Keratinocyte (primary cell): ENCODE measurements at regions not wholly inside any gene's neighbourhood (a gene's known extent, or its start where the extent isn't known, plus 50 kb on each side); places are given as distances from the start of the nearest gene placed in this dataset.

Source experiments
- DNase-seq: peaks from one replicate; pipeline ENCODE4 v3.0.0-alpha.2; 2011; ENCODE audit warnings: low read depth, missing footprints, low spot score
- FAIRE-seq: peaks from 2 replicates; lab custom pipeline; 2011; peaks lifted over from hg19 to GRCh38; lab: Jason Lieb, UNC
- H2AFZ ChIP-seq: 2 replicates; pipeline ENCODE4 v1.6.0; 2012; ENCODE audit warnings: low read length, control low read depth, inconsistent platforms; ENCODE audit not compliant: control insufficient read depth
- H3K27ac ChIP-seq: 2 replicates; pipeline ENCODE4 v1.5.1; 2011; ENCODE audit warnings: low read length; ENCODE audit not compliant: control insufficient read depth, insufficient read depth
- H3K27me3 ChIP-seq: 3 replicates; pipeline ENCODE4 v1.6.0; 2011; ENCODE audit warnings: low read length; ENCODE audit not compliant: control insufficient read depth, insufficient read depth; ENCODE audit errors: extremely low read depth
- H3K36me3 ChIP-seq, 2 experiments: 2 replicates in 1 of 2; 3 replicates in 1 of 2; pipeline ENCODE4 v1.5.1; 2011; ENCODE audit warnings: low read length in 2 of 2, mild to moderate bottlenecking in 1 of 2; ENCODE audit not compliant: control insufficient read depth in 2 of 2, insufficient read depth in 2 of 2; ENCODE audit errors: extremely low read depth in 1 of 2
- H3K4me1 ChIP-seq: 3 replicates; pipeline ENCODE4 v1.5.1; 2011; ENCODE audit warnings: low read length; ENCODE audit not compliant: control insufficient read depth, insufficient read depth; ENCODE audit errors: extremely low read depth
- H3K4me2 ChIP-seq: 3 replicates; pipeline ENCODE4 v1.6.0; 2011; ENCODE audit warnings: low read depth, low read length; ENCODE audit not compliant: control insufficient read depth, insufficient read depth; ENCODE audit errors: extremely low read depth
- H3K4me3 ChIP-seq, 3 experiments: fragments of 200-600 bp in 1 of 3; sonication (generic) in 1 of 3; 2 replicates in 2 of 3; 3 replicates in 1 of 3; pipeline ENCODE4 v1.5.1; 2011 to 2016; ENCODE audit warnings: low read length in 3 of 3, mild to moderate bottlenecking in 3 of 3, control low read depth in 2 of 3, inconsistent platforms in 1 of 3, low read depth in 1 of 3, mixed read lengths in 1 of 3, mixed run types in 1 of 3, moderate library complexity in 1 of 3; ENCODE audit not compliant: control insufficient read depth in 2 of 3, insufficient read depth in 2 of 3; ENCODE audit errors: extremely low read depth in 1 of 3
- H3K79me2 ChIP-seq: 2 replicates; pipeline ENCODE4 v1.6.0; 2012; ENCODE audit warnings: low read length; ENCODE audit not compliant: control insufficient read depth, insufficient read depth
- H3K9ac ChIP-seq: 3 replicates; pipeline ENCODE4 v1.6.0; 2011; ENCODE audit warnings: low read length; ENCODE audit not compliant: control insufficient read depth, insufficient read depth; ENCODE audit errors: extremely low read depth
- H3K9me1 ChIP-seq: 3 replicates; pipeline ENCODE4 v1.6.0; 2011; ENCODE audit warnings: low read length; ENCODE audit not compliant: control insufficient read depth, insufficient read depth; ENCODE audit errors: extremely low read depth
- H3K9me3 ChIP-seq: 2 replicates; pipeline ENCODE4 v1.5.1; 2012; ENCODE audit warnings: low read depth, low read length; ENCODE audit not compliant: control insufficient read depth
- H4K20me1 ChIP-seq: 3 replicates; pipeline ENCODE4 v1.6.0; 2011; ENCODE audit warnings: low read length; ENCODE audit not compliant: control insufficient read depth, insufficient read depth; ENCODE audit errors: extremely low read depth
- EZH2 ChIP-seq: IDR thresholded peaks from one replicate; pipeline ENCODE4 v1.6.1; 2012; ENCODE audit warnings: inconsistent platforms, mild to moderate bottlenecking, low read length, moderate library complexity
- dilution Hi-C: fragments of 300-500 bp; cut with MboI; formaldehyde crosslinking; loops from one replicate; pipeline ENCODE4 v1.7.0; 2020; ENCODE audit warnings: low sequenced_read_pairs; ENCODE audit not compliant: extremely low pct_ligation_motif_present
- TF ChIP-seq, protein P1 (sequence below), 3 experiments: IDR thresholded peaks in 1 of 3; conservative IDR thresholded peaks in 1 of 3; optimal IDR thresholded peaks in 1 of 3; 2 replicates in 2 of 3; 3 replicates in 1 of 3; pipeline versions ENCODE3 to v1.5.1; 2011; ENCODE audit warnings: low read length in 3 of 3, mild to moderate bottlenecking in 3 of 3, moderate library complexity in 2 of 3, control low read depth in 1 of 3, inconsistent platforms in 1 of 3; ENCODE audit not compliant: insufficient read depth in 2 of 3; ENCODE audit errors: extremely low read depth in 1 of 3

DNA sequence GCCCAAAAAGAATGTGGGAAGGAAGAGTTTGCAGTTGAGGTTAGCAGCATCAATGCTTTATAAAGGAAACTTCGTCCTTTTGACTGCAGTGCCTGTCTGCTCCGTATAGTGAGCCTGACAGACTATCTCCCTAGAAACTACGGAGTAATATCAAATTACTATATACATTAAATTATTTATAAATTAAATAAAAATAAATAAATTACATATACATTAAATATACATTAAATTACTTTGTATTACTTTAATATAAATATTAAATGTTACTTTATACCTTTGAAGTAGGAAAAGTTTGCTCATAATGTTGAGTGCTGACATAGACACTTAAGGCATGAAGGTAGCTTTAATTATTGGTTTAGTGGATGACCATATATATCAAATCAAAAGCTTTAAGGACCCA is 165.2 kb downstream of the IL15 start:
- dilution Hi-C loops: no loop called here
- Histone ChIP-seq H3K4me2 (no peak overlapping the region), H3K79me2 (no peaks in the 10 kb centered on the region), H3K4me3 (no peak overlapping the region), H3K9me3 (no peaks in the 10 kb centered on the region), H3K27me3 (no peaks in the 10 kb centered on the region), H3K27ac (no peak overlapping the region), H3K9ac (no peak overlapping the region), H3K4me1 (peaks cover 2% of the 10 kb centered on the region), H4K20me1 (no peaks in the 10 kb centered on the region), H2AFZ (no peak overlapping the region), H3K36me3 (no peaks in the 10 kb centered on the region), H3K9me1 (no peaks in the 10 kb centered on the region)
- FAIRE-seq (no peak), DNase-seq (no peak)
- TF ChIP-seq EZH2: no peak
- TF ChIP-seq, protein P1, sequence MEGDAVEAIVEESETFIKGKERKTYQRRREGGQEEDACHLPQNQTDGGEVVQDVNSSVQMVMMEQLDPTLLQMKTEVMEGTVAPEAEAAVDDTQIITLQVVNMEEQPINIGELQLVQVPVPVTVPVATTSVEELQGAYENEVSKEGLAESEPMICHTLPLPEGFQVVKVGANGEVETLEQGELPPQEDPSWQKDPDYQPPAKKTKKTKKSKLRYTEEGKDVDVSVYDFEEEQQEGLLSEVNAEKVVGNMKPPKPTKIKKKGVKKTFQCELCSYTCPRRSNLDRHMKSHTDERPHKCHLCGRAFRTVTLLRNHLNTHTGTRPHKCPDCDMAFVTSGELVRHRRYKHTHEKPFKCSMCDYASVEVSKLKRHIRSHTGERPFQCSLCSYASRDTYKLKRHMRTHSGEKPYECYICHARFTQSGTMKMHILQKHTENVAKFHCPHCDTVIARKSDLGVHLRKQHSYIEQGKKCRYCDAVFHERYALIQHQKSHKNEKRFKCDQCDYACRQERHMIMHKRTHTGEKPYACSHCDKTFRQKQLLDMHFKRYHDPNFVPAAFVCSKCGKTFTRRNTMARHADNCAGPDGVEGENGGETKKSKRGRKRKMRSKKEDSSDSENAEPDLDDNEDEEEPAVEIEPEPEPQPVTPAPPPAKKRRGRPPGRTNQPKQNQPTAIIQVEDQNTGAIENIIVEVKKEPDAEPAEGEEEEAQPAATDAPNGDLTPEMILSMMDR (optimal IDR thresholded peaks at IDR 0.05 in 1 of 3, IDR thresholded peaks at IDR 0.05 in 1 of 3, conservative IDR thresholded peaks at IDR 0.05 in 1 of 3; ENCODE audit: extremely low read depth in 1 of 3, insufficient read depth in 2 of 3, low read length in 3 of 3): no peak

DNA sequence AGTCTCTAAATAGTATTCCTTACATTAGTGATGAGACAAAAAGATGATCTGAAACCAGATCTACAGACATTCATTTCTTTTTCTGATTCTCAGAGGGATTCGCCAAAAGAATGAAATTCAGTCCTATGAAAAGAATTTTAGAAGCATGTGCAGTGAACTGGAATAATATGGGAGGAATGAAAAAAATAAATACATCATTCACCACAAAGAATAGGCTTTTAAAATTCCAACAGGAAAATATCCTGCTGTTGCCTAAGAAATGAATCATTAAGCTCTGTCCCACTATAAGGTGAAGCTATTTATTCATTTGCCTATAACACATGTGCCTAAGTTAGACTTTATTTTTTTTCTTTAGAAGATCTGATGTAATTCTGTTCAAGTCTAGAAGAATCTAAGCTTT is 165.9 kb downstream of the IL15 start:
- no peaks in the 10 kb centered on the region for H3K9me1 ChIP-seq
- no peak overlapping the region for H2AFZ ChIP-seq
- no peak overlapping the region for H3K27ac ChIP-seq
- peaks cover 2% of the 10 kb centered on the region for H3K4me1 ChIP-seq
- no peak overlapping the region for H3K9ac ChIP-seq
- dilution Hi-C loops: no loop called here
- H3K36me3 ChIP-seq: no peaks in the 10 kb centered on the region
- H3K4me3 ChIP-seq: no peak overlapping the region
- no peak for FAIRE-seq
- H3K9me3 ChIP-seq: no peaks in the 10 kb centered on the region
- DNase-seq: no peak
- H4K20me1 ChIP-seq: no peaks in the 10 kb centered on the region
- H3K27me3 ChIP-seq: no peaks in the 10 kb centered on the region
- TF ChIP-seq, protein P1 (optimal IDR thresholded peaks at IDR 0.05 in 1 of 3, IDR thresholded peaks at IDR 0.05 in 1 of 3, conservative IDR thresholded peaks at IDR 0.05 in 1 of 3; ENCODE audit: extremely low read depth in 1 of 3, insufficient read depth in 2 of 3, low read length in 3 of 3): no peak
- TF ChIP-seq EZH2: no peak
- no peak overlapping the region for H3K4me2 ChIP-seq
- H3K79me2 ChIP-seq: no peaks in the 10 kb centered on the region
